ENCODE measurements at regions not wholly inside any gene's neighbourhood (a gene's known extent, or its start where the extent isn't known, plus 50 kb on each side); places are given as distances from the start of the nearest gene placed in this dataset.

- in situ Hi-C loops (cut with MboI; ENCODE audit: low sequenced_read_pairs): no loop called here
Measured at GRCh38 chr4:114349543-114350175, 248.9 kb upstream of the UGT8 start.

- in situ Hi-C loops (cut with MboI; ENCODE audit: low sequenced_read_pairs): no loop called here
Measured at GRCh38 chr4:114358901-114359300, 239.7 kb upstream of the UGT8 start.

GRCh38 chr4:114361249-114361648 lies 237.4 kb upstream of the UGT8 start:
- in situ Hi-C loops (cut with MboI; ENCODE audit: low sequenced_read_pairs): no loop called here

DNA sequence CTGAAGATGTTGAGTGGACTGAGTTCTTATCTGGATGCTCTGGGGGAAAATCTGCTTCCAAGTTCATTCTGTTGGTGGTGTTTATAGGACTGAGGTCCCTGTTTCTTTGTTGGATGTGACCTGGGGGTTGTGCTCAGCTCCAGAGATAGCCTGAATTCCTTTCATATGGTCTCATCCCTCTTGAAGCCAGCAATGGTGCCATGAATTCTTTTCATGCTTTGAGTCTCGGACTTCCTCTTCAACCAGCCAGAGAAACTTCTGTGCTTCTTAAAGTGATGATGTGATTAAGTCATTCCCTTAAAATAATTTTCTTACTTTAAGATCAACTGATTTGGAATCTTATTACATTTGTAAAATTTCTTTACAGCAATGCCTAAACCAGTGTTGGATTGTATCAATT lies 233.8 kb upstream of the UGT8 start:
- in situ Hi-C loops (cut with MboI; ENCODE audit: low sequenced_read_pairs): no loop called here

DNA sequence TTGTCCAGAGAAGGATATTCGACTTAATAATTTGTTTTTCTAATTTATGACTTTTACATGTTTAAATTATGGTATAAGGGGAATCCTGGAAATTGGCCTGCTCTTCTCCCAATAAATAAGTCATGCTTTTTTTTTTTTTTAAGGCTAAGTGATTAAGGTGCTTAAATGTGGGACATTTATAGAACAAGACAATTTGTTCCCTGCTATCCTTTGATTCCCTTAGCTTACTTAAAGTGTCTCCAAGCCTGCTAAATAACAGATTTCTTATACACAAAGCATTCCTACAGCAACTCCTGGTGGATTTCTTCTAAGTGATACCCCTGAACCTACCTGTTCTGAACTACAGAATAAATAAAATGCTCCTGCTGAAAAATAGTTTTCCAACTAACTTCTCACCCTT lies 233.0 kb upstream of the UGT8 start:
- in situ Hi-C loops (cut with MboI; ENCODE audit: low sequenced_read_pairs): no loop called here

GRCh38 chr4:114366368-114366767 lies 232.2 kb upstream of the UGT8 start:
- in situ Hi-C loops (cut with MboI; ENCODE audit: low sequenced_read_pairs): no loop called here

DNA sequence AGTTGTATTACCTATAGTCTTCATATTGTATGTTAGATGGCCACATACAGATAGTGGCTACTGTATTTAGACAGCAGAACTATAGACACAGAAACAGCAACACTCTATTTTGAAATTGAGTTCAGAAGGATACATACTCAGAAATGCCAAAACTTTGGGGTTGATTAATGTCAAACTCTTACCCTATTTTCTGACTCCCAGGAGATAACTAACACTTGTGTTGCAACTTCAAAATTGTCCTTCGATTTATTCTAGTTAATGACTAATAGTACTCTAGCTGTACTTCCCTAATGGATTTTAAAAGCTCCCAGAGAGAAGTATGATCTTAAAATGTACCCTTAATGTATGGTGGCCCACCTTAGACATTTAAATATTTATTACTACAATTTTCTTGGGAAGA lies 229.9 kb upstream of the UGT8 start:
- in situ Hi-C loops (cut with MboI; ENCODE audit: low sequenced_read_pairs): no loop called here

GRCh38 chr4:114373508-114373907 lies 225.1 kb upstream of the UGT8 start:
- in situ Hi-C loops (cut with MboI; ENCODE audit: low sequenced_read_pairs): no loop called here

DNA sequence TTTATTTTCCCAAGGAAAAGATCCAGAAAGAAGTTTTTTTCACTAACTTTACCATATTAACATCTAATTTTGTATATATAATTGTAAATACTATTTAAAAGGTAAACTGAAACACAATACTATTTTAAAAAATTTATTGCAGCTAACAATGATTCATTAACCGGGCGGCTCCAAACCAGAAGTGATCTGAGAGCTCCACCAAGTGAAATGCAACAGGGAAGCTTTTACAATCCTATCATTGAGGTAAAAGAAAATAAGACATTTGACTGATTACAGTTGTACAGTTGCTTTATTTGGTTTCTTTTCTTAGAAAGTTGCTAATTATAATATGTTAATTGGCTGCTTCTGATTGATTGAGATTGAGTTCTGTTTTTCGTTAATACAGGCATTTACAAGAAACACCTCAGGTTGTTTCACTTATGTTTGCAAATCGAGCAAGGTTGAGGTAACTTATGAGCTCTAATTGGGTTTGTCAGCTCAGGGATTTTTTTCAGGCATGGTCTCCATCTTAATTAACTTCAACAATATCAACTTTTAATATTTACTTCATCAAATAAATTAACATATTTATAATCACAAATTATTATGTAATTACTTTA lies 220.2 kb upstream of the UGT8 start:
- in situ Hi-C loops (cut with MboI; ENCODE audit: low sequenced_read_pairs): loop anchor here (25.0 kb wide), 1 partner anchor 309 kb away; no protein-coding TSS in a partner anchor

- in situ Hi-C loops (cut with MboI; ENCODE audit: low sequenced_read_pairs): loop anchor here (25.0 kb wide), 1 partner anchor 304 kb away; no protein-coding TSS in a partner anchor
Measured at GRCh38 chr4:114383067-114383466, 215.5 kb upstream of the UGT8 start.

- in situ Hi-C loops (cut with MboI; ENCODE audit: low sequenced_read_pairs): loop anchor here (25.0 kb wide), 1 partner anchor 304 kb away; no protein-coding TSS in a partner anchor
Measured at GRCh38 chr4:114383721-114384120, 214.9 kb upstream of the UGT8 start.

DNA sequence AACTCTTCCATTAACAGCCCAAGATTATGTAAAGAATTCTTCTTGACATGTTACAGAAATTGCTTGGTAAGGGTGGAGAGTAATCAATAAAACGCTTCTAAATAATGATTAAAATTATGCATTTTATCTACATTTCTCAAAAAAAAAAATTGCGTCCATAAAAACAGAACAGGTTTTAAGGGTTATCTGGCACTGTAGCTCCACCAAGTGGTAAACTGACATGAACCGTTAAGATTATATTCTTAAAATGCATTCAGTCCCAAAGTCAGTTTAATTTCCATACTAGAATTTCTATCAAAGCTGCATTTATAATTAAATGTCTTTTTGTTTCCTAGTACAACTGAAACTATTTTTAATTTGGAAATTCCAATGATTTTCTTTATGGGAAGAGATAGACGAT lies 214.0 kb upstream of the UGT8 start:
- in situ Hi-C loops (cut with MboI; ENCODE audit: low sequenced_read_pairs): loop anchor here (25.0 kb wide), 1 partner anchor 303 kb away; no protein-coding TSS in a partner anchor

DNA sequence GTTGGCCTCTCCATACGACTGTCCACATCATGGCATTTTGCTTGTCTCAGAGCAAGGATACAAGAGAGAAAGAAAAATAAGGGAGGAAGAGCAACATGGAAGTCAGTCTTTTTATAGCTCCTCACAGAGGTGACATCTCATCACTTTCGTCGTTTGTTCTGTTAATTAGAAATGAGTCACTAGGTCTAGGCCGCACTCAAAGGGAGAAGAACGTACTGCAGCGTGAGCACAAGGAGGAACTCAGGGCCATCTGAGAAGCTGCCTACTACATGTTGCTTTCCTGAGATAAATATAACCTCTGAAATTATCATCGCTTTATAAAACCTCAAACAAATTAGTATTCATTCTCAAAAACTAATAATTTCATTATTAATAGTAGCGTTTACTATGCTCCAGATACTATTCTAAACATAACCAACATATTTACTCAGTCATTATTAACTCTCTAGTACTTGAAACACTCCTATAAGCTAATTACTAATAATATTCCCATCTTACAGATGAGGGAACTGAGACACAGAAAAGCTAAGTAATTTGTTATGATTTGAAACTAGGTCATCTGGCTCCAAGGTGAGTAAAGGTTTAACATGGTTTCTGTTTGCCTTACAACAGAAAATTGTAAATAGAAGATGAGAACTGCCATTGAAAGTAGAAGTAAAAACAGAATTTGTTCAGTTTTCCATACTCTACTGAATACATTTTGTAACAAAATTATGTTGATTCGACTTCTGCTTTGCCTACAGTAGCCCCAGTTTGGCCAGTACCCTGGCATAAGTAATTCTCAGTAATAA lies 213.2 kb upstream of the UGT8 start:
- in situ Hi-C loops (cut with MboI; ENCODE audit: low sequenced_read_pairs): loop anchor here (25.0 kb wide), 1 partner anchor 302 kb away; no protein-coding TSS in a partner anchor

GRCh38 chr4:114386637-114387233 lies 211.9 kb upstream of the UGT8 start:
- in situ Hi-C loops (cut with MboI; ENCODE audit: low sequenced_read_pairs): loop anchor here (25.0 kb wide), 1 partner anchor 301 kb away; no protein-coding TSS in a partner anchor

GRCh38 chr4:114389070-114389685 lies 209.4 kb upstream of the UGT8 start:
- in situ Hi-C loops (cut with MboI; ENCODE audit: low sequenced_read_pairs): loop anchor here (25.0 kb wide), 1 partner anchor 298 kb away; no protein-coding TSS in a partner anchor

DNA sequence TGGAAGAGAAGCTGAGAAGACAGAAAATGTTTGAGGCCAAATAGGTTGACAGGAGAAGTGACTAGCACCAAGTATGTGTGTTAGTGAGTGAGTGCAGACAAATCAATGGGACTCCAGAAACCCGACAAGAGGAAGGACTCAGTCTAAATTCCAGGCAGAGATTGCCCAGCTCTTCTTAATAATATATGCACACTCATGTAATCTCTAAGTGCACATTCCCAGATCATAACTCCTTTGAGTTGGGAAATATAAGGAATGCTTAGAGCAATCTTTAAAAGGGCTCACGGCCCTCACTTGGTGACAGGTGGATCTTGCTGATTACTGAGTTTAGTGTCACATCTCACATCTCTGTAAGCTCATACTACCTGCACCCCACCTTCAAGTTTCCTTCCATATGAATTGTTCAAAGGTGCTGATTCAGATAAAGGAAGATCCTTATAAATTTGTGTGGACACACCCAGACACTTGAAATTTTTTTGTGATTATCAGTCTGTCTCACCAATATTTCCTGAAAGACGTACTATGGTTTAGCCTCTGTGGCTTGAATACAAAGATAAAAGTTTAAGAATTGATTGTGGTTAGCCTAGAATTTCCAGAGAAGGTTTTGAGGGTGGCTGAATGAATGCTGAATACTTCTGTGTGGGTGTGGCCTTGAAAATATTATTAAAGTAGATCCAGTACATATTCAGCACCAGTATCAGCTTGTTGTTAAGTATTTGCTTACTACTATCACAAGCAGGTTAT lies 205.1 kb upstream of the UGT8 start:
- in situ Hi-C loops (cut with MboI; ENCODE audit: low sequenced_read_pairs): loop anchor here (25.0 kb wide), 1 partner anchor 294 kb away; no protein-coding TSS in a partner anchor

DNA sequence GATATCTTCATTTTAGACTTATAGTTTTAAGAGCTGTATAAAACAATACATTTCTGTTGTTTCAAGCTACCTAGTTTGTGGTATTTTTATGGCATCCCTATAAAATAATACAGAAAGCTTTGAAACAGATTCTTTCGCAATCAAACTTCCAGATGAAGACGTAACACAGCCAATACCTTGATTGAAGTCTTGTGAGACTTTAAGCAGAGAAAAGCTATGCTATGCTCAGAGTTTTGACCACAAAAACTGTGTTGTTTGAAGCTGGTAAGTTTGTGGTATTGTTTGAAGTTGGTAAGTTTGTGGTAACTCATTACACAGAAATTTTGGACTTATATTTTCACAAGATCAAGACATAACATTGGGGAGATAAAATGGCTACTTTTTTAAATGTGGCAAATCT lies 201.8 kb upstream of the UGT8 start:
- in situ Hi-C loops (cut with MboI; ENCODE audit: low sequenced_read_pairs): loop anchor here (25.0 kb wide), 1 partner anchor 290 kb away; no protein-coding TSS in a partner anchor

- in situ Hi-C loops (cut with MboI; ENCODE audit: low sequenced_read_pairs): loop anchor here (25.0 kb wide), 1 partner anchor 289 kb away; no protein-coding TSS in a partner anchor
Measured at GRCh38 chr4:114398410-114398809, 200.2 kb upstream of the UGT8 start.

GRCh38 chr4:114399105-114399504 lies 199.5 kb upstream of the UGT8 start:
- in situ Hi-C loops (cut with MboI; ENCODE audit: low sequenced_read_pairs): loop anchor here (25.0 kb wide), 1 partner anchor 288 kb away; no protein-coding TSS in a partner anchor

GRCh38 chr4:114400531-114400930 lies 198.1 kb upstream of the UGT8 start:
- in situ Hi-C loops (cut with MboI; ENCODE audit: low sequenced_read_pairs): no loop called here
